GM12872 (cell line): ENCODE measurements at regions not wholly inside any gene's neighbourhood (a gene's known extent, or its start where the extent isn't known, plus 50 kb on each side); places are given as distances from the start of the nearest gene placed in this dataset.

Experiments
- TF ChIP-seq, protein P1 (sequence below): IDR thresholded peaks from 3 replicates; pipeline ENCODE4 v1.5.1; 2011; ENCODE audit warnings: low read depth, mild to moderate bottlenecking, low read length, moderate library complexity; ENCODE audit not compliant: insufficient read depth

DNA sequence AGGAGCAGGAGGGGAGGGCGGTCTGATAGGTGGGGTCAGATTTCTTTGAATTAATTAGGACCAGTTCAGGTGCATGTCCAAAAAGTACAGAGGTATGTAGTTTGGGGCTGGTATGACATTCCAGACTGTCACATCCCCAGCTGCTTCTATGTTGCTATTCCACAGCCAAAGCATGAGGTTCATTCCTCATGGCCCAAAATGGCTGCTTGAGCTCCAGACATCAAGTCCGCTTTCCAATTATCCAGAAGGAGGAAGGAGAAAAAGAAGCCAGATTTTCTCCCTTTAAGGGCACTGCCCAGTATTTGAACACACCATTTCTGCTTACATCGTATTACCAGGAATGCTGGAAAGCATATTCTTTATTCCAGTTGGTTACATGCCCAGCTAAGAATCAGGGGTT, 58.0 kb upstream of the CD82 start:
- TF ChIP-seq, protein P1, sequence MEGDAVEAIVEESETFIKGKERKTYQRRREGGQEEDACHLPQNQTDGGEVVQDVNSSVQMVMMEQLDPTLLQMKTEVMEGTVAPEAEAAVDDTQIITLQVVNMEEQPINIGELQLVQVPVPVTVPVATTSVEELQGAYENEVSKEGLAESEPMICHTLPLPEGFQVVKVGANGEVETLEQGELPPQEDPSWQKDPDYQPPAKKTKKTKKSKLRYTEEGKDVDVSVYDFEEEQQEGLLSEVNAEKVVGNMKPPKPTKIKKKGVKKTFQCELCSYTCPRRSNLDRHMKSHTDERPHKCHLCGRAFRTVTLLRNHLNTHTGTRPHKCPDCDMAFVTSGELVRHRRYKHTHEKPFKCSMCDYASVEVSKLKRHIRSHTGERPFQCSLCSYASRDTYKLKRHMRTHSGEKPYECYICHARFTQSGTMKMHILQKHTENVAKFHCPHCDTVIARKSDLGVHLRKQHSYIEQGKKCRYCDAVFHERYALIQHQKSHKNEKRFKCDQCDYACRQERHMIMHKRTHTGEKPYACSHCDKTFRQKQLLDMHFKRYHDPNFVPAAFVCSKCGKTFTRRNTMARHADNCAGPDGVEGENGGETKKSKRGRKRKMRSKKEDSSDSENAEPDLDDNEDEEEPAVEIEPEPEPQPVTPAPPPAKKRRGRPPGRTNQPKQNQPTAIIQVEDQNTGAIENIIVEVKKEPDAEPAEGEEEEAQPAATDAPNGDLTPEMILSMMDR = no peak

DNA sequence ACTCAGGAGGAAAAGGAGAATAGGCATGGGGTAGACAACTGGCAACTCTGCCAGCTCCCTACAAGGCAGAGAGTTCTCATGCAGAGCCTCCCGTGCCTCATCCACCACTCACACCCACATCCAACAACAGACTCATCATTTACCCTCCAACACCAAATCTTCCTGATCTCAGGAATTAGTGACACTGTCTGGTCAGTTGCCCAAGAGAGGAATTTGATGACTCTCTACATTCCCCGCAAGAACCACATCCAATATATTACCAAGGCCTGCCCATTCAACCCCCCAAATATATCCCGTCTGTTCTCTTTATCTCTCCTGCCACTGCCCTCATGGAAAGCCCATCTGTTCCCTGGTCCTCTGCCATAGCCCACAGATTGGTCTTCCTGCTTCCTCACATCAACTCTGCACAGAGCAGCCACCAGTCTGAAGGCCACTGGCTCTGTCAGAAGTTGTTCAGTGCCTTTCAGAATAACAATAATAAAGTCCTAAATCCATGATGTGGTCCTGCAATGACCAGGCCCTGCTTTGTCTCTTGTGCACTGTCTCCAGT, 57.5 kb upstream of the CD82 start:
- TF ChIP-seq, protein P1 = no peak

DNA sequence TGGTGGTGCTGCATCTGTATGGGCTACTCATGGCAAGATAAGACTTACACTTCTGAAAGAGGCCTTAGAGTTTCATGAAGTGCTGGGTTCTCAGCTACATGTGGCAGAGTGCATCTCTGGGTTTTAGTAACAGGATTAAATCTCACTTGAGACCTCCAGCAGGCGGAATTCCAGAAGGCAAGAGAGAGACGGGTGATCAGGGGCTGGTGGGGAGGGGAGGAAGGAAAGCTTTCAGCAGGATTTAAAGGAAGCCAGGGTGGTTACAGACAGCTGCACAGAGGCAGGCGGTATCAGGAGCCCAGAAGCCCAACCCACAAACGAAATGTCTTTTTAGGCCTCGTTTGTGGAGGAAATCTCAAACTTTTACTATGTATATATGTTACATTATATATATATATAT, 56.2 kb upstream of the CD82 start:
- TF ChIP-seq, protein P1 = no peak

DNA sequence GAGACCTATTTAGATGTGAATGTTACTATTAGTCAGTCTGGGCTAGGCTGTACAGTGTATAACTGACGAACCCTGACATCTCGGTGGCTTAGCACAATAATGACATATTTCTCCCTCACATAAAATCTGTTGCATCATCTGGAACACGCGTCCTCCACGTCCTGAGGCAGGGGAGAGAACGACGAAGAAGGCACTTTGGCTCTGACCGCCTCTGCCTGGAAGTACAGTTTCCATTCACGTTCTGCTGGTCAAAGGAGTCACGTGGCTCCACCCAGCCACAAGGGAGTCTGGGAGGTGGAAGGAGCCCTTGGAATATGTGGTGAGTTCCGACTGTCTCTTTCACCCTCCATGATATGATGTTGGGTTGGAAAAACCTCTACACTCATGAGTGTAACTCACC, 55.1 kb upstream of the CD82 start:
- TF ChIP-seq, protein P1 = no peak

DNA sequence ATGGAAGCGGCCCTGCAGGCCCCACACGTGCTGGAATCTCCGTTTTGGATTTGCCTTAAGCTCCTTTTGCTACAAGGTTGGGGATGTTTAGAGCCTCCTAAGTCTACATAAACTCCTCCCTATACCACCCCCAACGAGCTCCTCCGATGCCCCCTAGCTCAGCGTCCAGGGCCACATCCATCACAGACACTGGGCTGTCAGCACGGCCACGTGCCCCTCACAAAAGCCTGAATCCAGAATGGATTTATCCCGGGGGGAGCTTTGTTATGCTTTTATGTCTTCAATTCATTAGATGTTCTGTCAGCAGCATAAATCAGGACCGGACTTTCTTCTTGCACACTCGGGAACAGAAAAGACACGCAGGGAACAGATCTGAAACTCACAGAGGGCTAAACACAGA, 52.6 kb upstream of the CD82 start:
- TF ChIP-seq, protein P1 = no peak

DNA sequence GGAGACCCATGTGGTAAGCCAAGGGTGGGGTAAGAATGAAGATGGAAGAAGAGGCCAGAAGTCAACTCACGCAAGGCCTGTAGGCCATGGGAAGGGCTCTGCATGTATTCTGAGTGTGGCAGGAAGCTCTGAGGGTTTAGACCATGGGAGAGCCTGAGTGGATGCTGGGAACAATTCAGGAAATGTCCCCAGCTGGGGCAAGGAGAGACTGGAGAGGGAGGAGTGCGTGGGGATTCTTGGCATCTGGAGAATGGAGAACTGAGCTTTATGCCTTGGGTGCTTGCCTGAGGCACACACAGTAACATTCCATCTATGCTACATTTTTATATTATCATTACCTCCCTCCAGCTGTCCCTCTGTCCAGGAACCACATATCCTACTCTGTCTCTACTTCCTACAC, 50.4 kb upstream of the CD82 start:
- TF ChIP-seq, protein P1 = no peak
